Body of pancreas (tissue), 4 donors: ENCODE measurements at regions not wholly inside any gene's neighbourhood (a gene's known extent, or its start where the extent isn't known, plus 50 kb on each side); places are given as distances from the start of the nearest gene placed in this dataset.

Source experiments
- CTCF ChIP-seq, 7 experiments: fragments of 450-650 bp in 4 of 7; fragments of 200-600 bp in 3 of 7; sonication (generic) in 3 of 7; IDR thresholded peaks; one replicate each; pipeline ENCODE4 v1.5.1; 2016 to 2019; ENCODE audit warnings: antibody characterized with exemption in 7 of 7
- POLR2A ChIP-seq, 3 donors: fragments of 450-650 bp; IDR thresholded peaks; one replicate each; pipeline ENCODE4 v1.6.1; 2016; ENCODE audit warnings: antibody characterized with exemption in 3 of 3, mild to moderate bottlenecking in 2 of 3

DNA sequence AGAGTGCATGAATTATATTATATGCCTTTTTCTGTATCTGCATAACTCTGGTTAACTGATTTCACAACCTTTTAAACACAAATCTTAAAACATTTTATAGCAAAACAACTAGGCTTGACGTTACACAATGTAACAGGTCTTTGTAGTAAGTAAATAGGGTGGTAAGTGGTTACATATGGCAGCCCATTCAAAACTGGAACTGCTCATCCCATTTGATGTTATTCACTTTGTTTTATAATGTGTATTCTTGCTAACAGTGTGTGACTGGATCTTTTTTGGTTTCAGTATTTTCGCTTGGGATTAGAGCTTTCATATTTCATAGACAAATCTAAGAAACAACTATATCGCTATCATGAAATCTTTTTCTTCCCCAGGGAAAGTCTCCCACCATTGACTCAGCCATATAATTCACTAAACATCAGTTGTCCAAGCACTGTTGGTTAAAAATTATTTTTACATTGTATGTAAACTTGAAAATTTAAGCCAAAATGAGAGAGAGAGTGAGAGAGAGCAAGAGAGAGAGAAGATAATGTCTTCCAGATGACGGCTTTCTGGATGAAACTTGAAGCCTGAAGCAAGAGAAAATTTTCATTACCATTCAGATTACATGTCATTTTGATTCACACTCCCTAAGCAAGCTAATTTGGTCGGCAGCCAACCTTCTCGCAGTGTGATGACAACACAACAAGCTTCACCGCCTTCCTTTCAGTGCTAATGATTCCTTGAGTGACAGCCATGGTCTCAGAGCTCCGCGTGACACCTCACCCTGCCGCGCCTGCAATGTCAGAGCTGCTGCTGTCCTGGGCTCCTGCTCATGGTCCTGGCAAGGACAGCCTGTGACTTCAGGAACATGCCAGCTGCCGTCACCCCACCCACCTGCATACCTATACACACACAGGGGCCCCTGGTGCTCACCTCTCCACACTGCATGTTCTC is 946.9 kb upstream of the SOX11 start:
- TF ChIP-seq CTCF (IDR thresholded peaks at IDR 0.05) = peak in 1 of 7 experiments; percentile 17
- no peak for TF ChIP-seq POLR2A (IDR thresholded peaks at IDR 0.05)
